Loucy (cell line): ENCODE measurements at regions not wholly inside any gene's neighbourhood (a gene's known extent, or its start where the extent isn't known, plus 50 kb on each side); places are given as distances from the start of the nearest gene placed in this dataset.

Experiments
- CTCF ChIP-seq: fragments of 200-600 bp; sonication (generic); conservative IDR thresholded peaks from 2 replicates; pipeline ENCODE4 v1.5.1; 2014; ENCODE audit warnings: mild to moderate bottlenecking, antibody characterized with exemption, low read length
- EZH2phosphoT487 ChIP-seq: fragments of 200-600 bp; IDR thresholded peaks from 2 replicates; pipeline ENCODE4 v1.6.1; 2018; ENCODE audit warnings: antibody characterized with exemption, mild to moderate bottlenecking, moderate library complexity, borderline replicate concordance

GRCh38 chr14:51168215-51168613, 71.8 kb upstream of the TMX1 start:
- no peak for TF ChIP-seq CTCF
- TF ChIP-seq EZH2phosphoT487 = no peak
